NCI-H146 (cell line): ENCODE measurements at regions not wholly inside any gene's neighbourhood (a gene's known extent, or its start where the extent isn't known, plus 50 kb on each side); places are given as distances from the start of the nearest gene placed in this dataset.
"Not testable (repeated sequence)": the region's sequence is repeated elsewhere in the genome, so short reads cannot be mapped to it uniquely, and the experiment has no call there.

ENCODE experiments used
- DNase-seq: peaks from one replicate; lab custom pipeline; 2025; lab: John Stamatoyannopoulos, UW

DNA sequence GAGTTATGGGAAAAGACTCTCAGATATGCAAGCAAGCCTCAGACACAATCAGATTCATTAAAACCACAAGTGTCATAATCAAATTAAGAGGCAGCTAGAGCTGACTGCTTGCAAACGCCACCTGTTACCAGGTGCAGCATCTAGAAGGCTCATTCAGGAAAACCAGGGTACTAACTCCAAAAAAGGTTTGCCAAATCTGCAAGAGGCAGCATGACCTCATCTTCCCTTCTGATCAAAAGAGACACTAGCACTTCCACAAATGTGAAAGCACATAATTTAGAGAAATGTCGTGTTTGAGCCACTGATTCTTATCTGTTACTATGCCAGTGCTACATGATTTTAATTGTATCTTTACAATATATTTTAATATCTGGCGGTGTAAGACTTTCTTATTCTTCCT is 123.3 kb upstream of the NANOGP8 start:
- no peak for DNase-seq

- DNase-seq = no peak
Measured at GRCh38 chr15:35206060-35206675, 121.1 kb upstream of the NANOGP8 start.

DNA sequence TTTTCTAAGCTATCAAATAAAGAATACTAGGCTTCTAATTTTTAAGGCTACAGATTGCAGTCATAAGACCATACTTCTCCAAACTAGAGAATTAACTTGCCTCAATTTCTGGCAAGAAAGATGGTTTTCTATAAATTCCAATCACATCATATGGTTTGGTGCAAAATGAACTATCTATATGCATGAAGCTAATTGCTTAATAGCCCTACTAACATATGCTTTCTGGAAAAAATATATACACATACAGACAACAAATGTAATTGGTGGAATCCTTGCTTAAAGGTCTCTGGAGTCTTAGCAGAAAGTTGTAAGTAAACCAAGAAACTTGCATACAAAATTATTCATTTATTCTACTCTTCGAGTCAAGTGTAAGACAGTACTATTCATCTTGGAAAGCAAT is 113.1 kb upstream of the NANOGP8 start:
- no peak for DNase-seq

GRCh38 chr15:35197754-35198153 is 112.7 kb upstream of the NANOGP8 start:
- no peak for DNase-seq

DNA sequence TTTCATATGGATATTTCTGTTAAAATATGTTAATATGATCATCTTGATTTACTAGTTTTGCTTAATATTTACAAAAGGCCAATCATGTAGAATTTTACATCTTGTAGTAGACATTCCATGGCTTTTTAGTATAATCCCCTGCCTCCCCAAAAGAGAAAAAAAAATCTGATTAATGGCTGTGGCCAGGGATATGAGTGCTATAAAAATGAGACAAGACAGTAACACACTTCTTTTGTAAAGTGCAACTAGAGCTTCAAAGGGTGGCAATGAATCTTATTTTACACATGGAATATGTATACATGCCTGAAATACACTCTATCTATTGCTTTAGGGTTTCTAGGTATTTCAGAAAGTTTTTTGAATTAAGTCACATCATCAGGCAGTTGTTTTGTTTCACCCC is 112.2 kb upstream of the NANOGP8 start:
- DNase-seq = no peak

DNA sequence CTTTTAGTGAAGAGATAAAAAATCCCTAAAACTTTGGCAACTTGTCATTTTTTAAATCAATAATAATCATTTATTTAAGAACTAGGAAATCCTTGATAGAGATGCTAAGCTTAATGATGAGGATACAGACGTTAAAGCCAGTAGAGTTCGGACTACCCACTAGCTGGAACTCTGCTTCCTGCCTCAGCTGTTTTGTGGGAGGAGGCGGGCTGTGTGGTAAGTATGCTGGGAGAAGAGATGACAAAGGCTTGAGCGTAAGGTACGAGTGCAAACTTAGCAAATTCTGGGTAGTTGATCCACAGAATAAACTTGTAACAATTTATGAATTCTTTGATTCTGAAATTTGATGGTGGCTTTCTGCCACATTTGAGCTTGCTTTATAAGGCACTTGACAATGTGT is 111.2 kb upstream of the NANOGP8 start:
- DNase-seq = no peak

GRCh38 chr15:35195649-35196048 is 110.6 kb upstream of the NANOGP8 start:
- DNase-seq = no peak

DNA sequence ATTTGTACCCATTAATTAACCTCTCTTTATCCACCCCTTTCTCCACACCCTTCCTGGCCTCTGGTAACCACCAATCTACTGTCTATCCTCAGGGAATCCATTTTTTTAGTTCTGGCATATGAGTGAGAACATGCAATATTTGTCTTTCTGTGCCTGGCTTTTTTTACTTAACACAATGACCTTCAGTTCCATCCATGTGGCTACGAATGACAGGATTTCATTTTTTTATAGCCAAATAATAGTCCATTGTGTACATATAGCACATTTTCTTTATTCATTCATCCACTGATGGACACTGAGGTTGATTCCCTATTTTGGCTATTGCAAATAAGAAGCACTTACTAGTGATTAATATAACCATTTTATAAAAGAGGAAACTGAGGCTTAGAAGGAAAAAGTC is 109.9 kb upstream of the NANOGP8 start:
- no peak for DNase-seq

GRCh38 chr15:35194296-35194695 is 109.2 kb upstream of the NANOGP8 start:
- DNase-seq = no peak

DNA sequence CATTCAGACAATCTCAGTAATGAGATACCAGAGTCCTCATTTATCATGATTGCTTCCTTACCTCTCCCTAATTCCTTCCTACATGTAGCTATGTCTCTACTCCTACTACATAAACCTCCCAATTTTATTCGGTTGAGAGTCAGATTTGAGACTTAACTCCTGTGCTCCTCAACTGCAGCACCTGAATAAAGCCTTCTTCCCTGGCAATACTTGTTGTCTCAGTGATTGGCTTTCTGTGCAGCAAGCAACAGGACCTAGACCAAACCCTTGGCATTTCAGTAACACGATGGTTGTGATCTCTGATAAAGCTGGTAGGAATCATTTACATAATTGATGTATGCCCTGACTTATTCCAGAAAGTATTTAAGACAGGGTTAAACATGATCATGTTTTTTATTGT is 106.7 kb upstream of the NANOGP8 start:
- no peak for DNase-seq

GRCh38 chr15:35186346-35186745 is 101.3 kb upstream of the NANOGP8 start:
- no peak for DNase-seq

DNA sequence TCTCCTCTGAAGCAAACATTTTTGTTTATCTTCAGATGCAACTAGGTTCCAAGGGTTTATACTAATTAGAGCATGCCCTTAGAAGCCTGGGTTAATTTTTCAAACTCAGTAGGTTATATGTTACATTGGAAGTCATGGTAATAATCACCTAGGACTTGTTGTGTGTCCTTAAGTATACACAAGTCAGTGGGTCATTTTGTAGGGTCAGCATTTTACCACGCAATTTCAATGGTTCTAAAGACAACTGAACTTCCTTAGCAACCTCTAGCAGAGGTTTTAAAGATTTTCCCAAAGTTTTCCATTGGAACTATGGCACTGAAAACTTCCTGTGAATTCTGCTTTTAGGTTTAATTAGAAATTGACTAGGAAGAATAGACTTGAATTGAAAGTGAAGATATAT is 99.6 kb upstream of the NANOGP8 start:
- DNase-seq = no peak

DNA sequence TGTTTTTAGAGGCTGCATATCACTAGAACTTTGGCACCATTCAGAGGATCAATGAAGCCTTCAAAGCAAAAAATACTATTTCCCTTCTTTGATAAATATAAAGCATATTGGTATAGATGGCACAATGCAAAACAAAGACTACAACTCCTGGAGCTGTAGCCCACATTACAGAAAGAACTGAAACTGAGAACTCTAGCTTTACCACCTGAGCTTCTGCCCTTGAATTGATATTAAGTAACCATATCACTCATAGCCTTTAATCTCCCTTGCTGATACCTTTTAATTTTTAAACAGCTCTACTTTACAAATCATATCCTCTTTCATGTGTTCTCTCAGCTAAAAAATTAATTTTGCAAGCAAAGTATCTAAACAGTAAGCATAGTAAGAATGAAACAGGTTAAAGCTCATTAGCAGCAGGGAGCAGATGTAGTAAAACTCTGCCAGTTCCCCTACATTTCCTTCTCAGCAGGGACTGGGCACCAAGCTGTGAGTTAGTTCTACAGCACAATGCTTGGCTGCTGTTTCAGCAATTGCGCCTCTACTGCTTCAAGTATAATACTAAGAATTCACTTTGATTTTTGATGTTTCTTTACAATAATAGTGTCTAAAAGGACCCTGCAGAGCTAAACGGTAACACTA is 97.9 kb upstream of the NANOGP8 start:
- DNase-seq = no peak

DNA sequence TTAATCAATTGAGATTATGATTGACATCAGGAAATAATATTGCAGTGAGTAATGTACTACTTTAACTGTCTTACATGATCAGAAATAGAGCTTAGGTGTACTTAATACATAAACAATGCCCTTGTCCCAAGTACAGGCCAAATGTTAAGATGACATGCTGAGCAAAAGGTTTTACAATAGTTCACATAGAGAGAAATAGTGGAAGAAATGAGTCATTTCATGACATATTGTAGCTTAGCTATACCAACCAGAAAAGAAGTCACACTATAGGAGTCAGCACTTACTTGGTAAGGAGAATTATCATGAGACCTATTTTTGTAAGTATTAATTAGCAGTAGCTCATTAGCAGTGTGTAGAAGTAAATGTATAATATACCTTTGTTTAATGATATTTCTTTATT is 96.4 kb upstream of the NANOGP8 start:
- DNase-seq = no peak

- DNase-seq = no peak
Measured at GRCh38 chr15:35179739-35180138, 94.6 kb upstream of the NANOGP8 start.

DNA sequence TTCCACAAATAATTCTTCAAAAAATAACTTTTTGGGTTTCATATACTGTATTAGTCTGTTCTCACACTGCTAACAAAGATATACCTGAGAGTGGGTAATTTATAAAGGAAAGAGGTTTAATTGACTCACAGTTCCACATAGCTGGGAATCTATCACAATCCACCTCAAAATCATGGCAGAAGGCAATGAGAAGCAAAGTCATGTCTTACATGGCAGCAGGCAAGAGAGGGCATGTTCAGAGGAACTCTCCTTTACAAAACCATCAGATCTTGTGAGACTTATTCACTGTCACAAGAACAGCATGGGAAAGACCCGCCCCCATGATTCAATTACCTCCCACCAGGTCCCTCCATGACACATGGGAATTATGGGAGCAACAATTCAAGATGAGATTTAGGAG is 93.1 kb upstream of the NANOGP8 start:
- not testable (repeated sequence) for DNase-seq

GRCh38 chr15:35174948-35175347 is 89.9 kb upstream of the NANOGP8 start:
- no peak for DNase-seq

GRCh38 chr15:35173444-35174118 is 88.5 kb upstream of the NANOGP8 start:
- no peak for DNase-seq

GRCh38 chr15:35170207-35170606 is 85.1 kb upstream of the NANOGP8 start:
- no peak for DNase-seq

GRCh38 chr15:35168464-35168863 is 83.4 kb upstream of the NANOGP8 start:
- no peak for DNase-seq

DNA sequence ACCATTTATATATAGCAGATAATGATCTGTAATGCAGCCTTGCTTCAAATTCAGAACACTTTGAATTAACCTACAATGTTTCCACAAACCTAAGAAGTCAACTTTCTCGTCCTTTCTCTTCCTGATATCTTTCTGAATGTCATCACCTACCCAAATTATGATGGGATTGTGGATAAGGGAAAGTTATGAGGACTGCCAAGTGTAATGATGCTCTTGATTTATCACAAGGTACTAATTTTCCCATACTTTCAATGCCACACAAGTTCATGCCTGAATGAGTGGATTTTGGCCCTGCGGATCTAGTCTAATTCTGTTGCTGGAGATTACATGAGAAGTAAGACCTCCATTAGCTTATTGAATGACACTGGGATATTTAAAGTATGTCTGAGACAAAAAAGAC is 82.6 kb upstream of the NANOGP8 start:
- no peak for DNase-seq

DNA sequence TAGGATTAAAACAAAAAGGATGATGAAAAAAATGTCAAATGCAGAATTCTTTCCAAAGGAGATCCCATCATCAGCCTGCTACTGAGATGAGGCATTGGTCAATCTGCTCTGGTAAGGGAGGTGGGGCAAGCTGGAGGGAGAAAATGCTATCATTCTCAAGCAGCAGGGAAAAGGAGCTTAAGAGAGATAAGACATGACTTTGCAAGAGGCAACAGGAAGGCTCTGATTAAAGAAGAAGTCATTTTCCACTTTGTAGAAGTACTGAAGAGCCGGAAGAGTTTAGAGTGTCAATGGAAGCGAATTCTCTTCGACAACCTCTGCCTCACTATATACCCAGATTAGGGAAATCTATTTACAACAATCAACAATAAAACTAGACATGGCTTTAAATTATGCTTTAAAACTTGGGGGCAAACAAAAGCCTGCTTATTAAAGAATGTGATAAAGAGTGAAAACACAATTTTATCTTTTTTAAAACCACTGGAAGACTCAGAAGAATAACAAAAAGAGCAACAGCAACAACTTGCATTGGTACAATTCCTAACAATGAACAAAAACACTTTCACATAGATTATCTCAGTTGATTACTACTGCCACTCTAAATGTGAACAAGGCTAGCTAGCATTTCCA is 81.8 kb upstream of the NANOGP8 start:
- no peak for DNase-seq

- no peak for DNase-seq
Measured at GRCh38 chr15:35161694-35162093, 76.6 kb upstream of the NANOGP8 start.
